GM12878 (cell line): ENCODE measurements at regions not wholly inside any gene's neighbourhood (a gene's known extent, or its start where the extent isn't known, plus 50 kb on each side); places are given as distances from the start of the nearest gene placed in this dataset.

Experiments used
- ATAC-seq: fragments of 200-7000 bp; cut with Tn5 transposase; 3 replicates; pipeline ENCODE4 v1.9.1; 2020; ENCODE audit warnings: mild to moderate bottlenecking, moderate library complexity
- BruUV-seq: library from RNA; stranded (reverse); fragments of 400-500 nt; replicated peaks from 2 replicates; lab custom pipeline; 2021; lab: Mats Ljungman, UMichigan
- CTCF ChIA-PET: fragments of 300-600 bp; sonication (Branson Sonifier 250); formaldehyde crosslinking; extraction: SDS; loops from one replicate; lab custom pipeline; 2021; ENCODE audit warnings: inconsistent platforms; lab: Yijun Ruan, JAX
- POLR2A ChIA-PET: fragments of 350-600 bp; formaldehyde crosslinking; extraction: SDS; loops from one replicate; lab custom pipeline; 2021; ENCODE audit warnings: inconsistent platforms; lab: Charles Lee
- RAD21 ChIA-PET: fragments of 300-600 bp; sonication (Branson Sonifier 250); formaldehyde crosslinking; loops from one replicate; lab custom pipeline; 2023; ENCODE audit warnings: antibody characterized with exemption; ENCODE audit not compliant: unreplicated experiment; lab: Charles Lee
- SMC1A ChIA-PET: fragments of 300-600 bp; sonication (Branson Sonifier 250); formaldehyde crosslinking; loops from one replicate; lab custom pipeline; 2023; ENCODE audit not compliant: unreplicated experiment, uncharacterized antibody; lab: Charles Lee
- DNase-seq: peaks from one replicate; pipeline ENCODE4 v3.0.0-alpha.2; 2011; ENCODE audit warnings: low read depth, low spot score
- FAIRE-seq: peaks from 3 replicates; lab custom pipeline; 2011; peaks lifted over from hg19 to GRCh38; lab: Jason Lieb, UNC
- H2AFZ ChIP-seq: 2 replicates; pipeline ENCODE4 v1.6.0; 2011; ENCODE audit warnings: low read depth, low read length, control low read depth; ENCODE audit not compliant: control insufficient read depth
- H3K27ac ChIP-seq: 2 replicates; pipeline ENCODE4 v1.5.1; 2011; ENCODE audit warnings: control low read depth; ENCODE audit not compliant: control insufficient read depth, insufficient read depth
- H3K27me3 ChIP-seq, 2 experiments: replicated peaks in 1 of 2; 2 replicates each; pipeline versions ENCODE4 v1.6.0 to v1.6.1; 2011; ENCODE audit warnings: low read length in 1 of 2; ENCODE audit not compliant: control insufficient read depth in 2 of 2, insufficient read depth in 2 of 2
- H3K36me3 ChIP-seq, 2 experiments: 2 replicates each; pipeline ENCODE4 v1.5.1; 2011; ENCODE audit warnings: low read length in 1 of 2; ENCODE audit not compliant: control insufficient read depth in 2 of 2, insufficient read depth in 2 of 2
- H3K4me1 ChIP-seq: 2 replicates; pipeline ENCODE4 v1.6.1; 2011; ENCODE audit warnings: mild to moderate bottlenecking, low read length, moderate library complexity, mixed read lengths; ENCODE audit not compliant: control insufficient read depth, insufficient read depth
- H3K4me2 ChIP-seq: 2 replicates; pipeline ENCODE4 v1.6.0; 2011; ENCODE audit warnings: control low read depth; ENCODE audit not compliant: control insufficient read depth, insufficient read depth
- H3K4me3 ChIP-seq: fragments of 200-600 bp; sonication (generic); 2 replicates; pipeline ENCODE4 v1.5.1; 2016
- H3K79me2 ChIP-seq: 2 replicates; pipeline ENCODE4 v1.6.0; 2011; ENCODE audit warnings: low read length; ENCODE audit not compliant: control insufficient read depth, insufficient read depth
- H3K9ac ChIP-seq: 2 replicates; pipeline ENCODE4 v1.8.0; 2011; ENCODE audit warnings: low read length, control low read depth, mixed read lengths; ENCODE audit not compliant: control insufficient read depth, insufficient read depth
- H3K9me3 ChIP-seq: replicated peaks from 3 replicates; pipeline ENCODE4 v1.5.1; 2011; ENCODE audit warnings: mild to moderate bottlenecking, low read length; ENCODE audit not compliant: control insufficient read depth, insufficient read depth
- H4K20me1 ChIP-seq: 2 replicates; pipeline ENCODE4 v1.6.0; 2011; ENCODE audit not compliant: control insufficient read depth, insufficient read depth
- CHD2 ChIP-seq: IDR thresholded peaks from 2 replicates; pipeline ENCODE4 v1.6.1; 2011; ENCODE audit warnings: low read depth, low read length, improper control_type of control experiment, borderline replicate concordance
- FOXM1 ChIP-seq: IDR thresholded peaks from 2 replicates; pipeline ENCODE4 v1.6.1; 2012; ENCODE audit warnings: low read depth, mild to moderate bottlenecking, inconsistent platforms, low read length, moderate library complexity
- LARP7 ChIP-seq: fragments of 450-650 bp; IDR thresholded peaks from 2 replicates; pipeline ENCODE4 v1.6.1; 2017; ENCODE audit warnings: mild to moderate bottlenecking
- MEF2A ChIP-seq: IDR thresholded peaks from 2 replicates; pipeline ENCODE4 v1.6.1; 2011; ENCODE audit warnings: low read depth, mild to moderate bottlenecking, low read length, moderate library complexity; ENCODE audit not compliant: insufficient read depth
- NFIC ChIP-seq: IDR thresholded peaks from 2 replicates; pipeline ENCODE4 v1.6.1; 2012; ENCODE audit warnings: low read depth, mild to moderate bottlenecking, inconsistent platforms, low read length, moderate library complexity
- NFXL1 ChIP-seq: fragments of 450-650 bp; IDR thresholded peaks from 2 replicates; pipeline ENCODE4 v1.6.1; 2017; ENCODE audit warnings: antibody characterized with exemption, mild to moderate bottlenecking, borderline replicate concordance
- NKRF ChIP-seq: fragments of 450-650 bp; conservative IDR thresholded peaks from 2 replicates; pipeline ENCODE4 v1.6.1; 2017; ENCODE audit warnings: mild to moderate bottlenecking, moderate library complexity
- PML ChIP-seq: IDR thresholded peaks from 2 replicates; pipeline ENCODE4 v1.6.1; 2012; ENCODE audit warnings: low read length, inconsistent platforms
- RAD51 ChIP-seq: fragments of 450-650 bp; IDR thresholded peaks from 2 replicates; pipeline ENCODE4 v1.6.1; 2016; ENCODE audit warnings: moderate library complexity, mild to moderate bottlenecking, inconsistent platforms
- RBBP5 ChIP-seq: fragments of 200-600 bp; sonication (generic); conservative IDR thresholded peaks from 2 replicates; pipeline ENCODE4 v1.6.1; 2016
- SMAD1 ChIP-seq: fragments of 450-650 bp; IDR thresholded peaks from 2 replicates; pipeline ENCODE4 v1.6.1; 2018; ENCODE audit warnings: mild to moderate bottlenecking, low read depth; ENCODE audit not compliant: partially characterized antibody
- SPI1 ChIP-seq: IDR thresholded peaks from 2 replicates; pipeline ENCODE4 v1.6.1; 2011; ENCODE audit warnings: low read depth, mild to moderate bottlenecking, low read length, moderate library complexity, borderline replicate concordance; ENCODE audit not compliant: insufficient read depth
- SUZ12 ChIP-seq: fragments of 200-600 bp; sonication (generic); IDR thresholded peaks from one replicate; pipeline ENCODE4 v1.6.1; 2018; ENCODE audit warnings: antibody characterized with exemption, mild to moderate bottlenecking; ENCODE audit not compliant: unreplicated experiment
- ZBTB40 ChIP-seq: fragments of 450-650 bp; IDR thresholded peaks from 2 replicates; pipeline ENCODE4 v1.6.1; 2016; ENCODE audit warnings: mild to moderate bottlenecking, moderate library complexity, borderline replicate concordance
- ZNF207 ChIP-seq: fragments of 450-650 bp; IDR thresholded peaks from 2 replicates; pipeline ENCODE4 v1.6.1; 2014; ENCODE audit warnings: antibody characterized with exemption, mild to moderate bottlenecking, borderline replicate concordance
- ZZZ3 ChIP-seq: IDR thresholded peaks from 2 replicates; pipeline ENCODE4 v1.6.1; 2011; ENCODE audit warnings: low read depth; ENCODE audit not compliant: control insufficient read depth, insufficient read length
- WGBS: methylation state at CpG from one replicate; pipeline ENCODE4 v1.1.6; 2016; ENCODE audit warnings: low lambda C conversion rate; ENCODE audit not compliant: insufficient replicate concordance, insufficient coverage; ENCODE audit errors: missing lambda C conversion rate; 5-methylcytosine and 5-hydroxymethylcytosine counted together
- in situ Hi-C: fragments of 300-500 bp; cut with MboI; formaldehyde crosslinking; loops from 9 replicates; pipeline ENCODE4 v1.14.3; 2018; ENCODE audit warnings: mixed read lengths
- intact Hi-C: fragments of 100-400 bp; cut with micrococcal nuclease; formaldehyde crosslinking; loops from one replicate; pipeline ENCODE4 v1.14.2; 2022; ENCODE audit not compliant: unreplicated experiment

- TF ChIP-seq NKRF, result no peak
- no peak for TF ChIP-seq ZZZ3
- no peak for TF ChIP-seq NFXL1
- TF ChIP-seq LARP7, result no peak
- TF ChIP-seq, all 136 proteins: peak for 0
Measured at GRCh38 chr21:16294128-16294527, 564.3 kb downstream of the USP25 start (continued).

DNA sequence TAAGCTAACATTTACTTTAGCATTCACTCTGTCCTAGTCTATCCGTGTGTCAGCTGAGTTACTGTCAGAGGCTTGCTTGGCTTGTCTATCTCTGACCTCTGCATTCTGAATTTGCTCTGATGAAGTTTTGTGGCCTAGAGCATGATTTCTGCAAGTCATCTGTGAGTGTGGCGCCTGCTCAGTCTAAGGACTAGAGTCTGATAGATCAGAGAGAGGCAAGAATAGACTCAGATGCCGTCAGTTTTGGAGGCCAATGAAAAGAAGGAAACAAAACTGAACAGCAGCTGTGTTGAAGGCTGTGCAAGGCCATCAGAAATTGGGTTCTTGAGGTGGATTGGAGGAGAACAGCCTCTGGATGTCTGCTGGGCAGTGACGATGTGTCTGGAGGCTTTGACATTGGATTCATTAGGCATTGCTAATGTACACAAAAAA is 573.1 kb downstream of the USP25 start:
- Histone ChIP-seq H3K27me3 (no peaks in the 10 kb centered on the region), H3K27ac (no peak overlapping the region), H4K20me1 (no peaks in the 10 kb centered on the region), H3K9ac (no peak overlapping the region), H3K79me2 (no peaks in the 10 kb centered on the region), H3K9me3 (no peaks in the 10 kb centered on the region), H3K4me3 (no peak overlapping the region), H3K4me2 (no peak overlapping the region), H2AFZ (no peak overlapping the region), H3K36me3 (no peaks in the 10 kb centered on the region), H3K4me1 (no peaks in the 10 kb centered on the region)
- ATAC-seq (peak; percentile 44), DNase-seq (no peak), FAIRE-seq (no peak)
- in situ Hi-C loops, result no loop called here
- BruUV-seq, result no TSS peak
- WGBS, result 22% methylated on average over 4 of the region's 4 CpGs
- ChIA-PET POLR2A (no interaction called here), SMC1A (no interaction called here), CTCF (no interaction called here), RAD21 (no interaction called here)
- intact Hi-C loops, result no loop called here
- TF ChIP-seq ZNF207 (no peak), SMAD1 (no peak), MEF2A (no peak), NFIC (no peak), RBBP5 (no peak), SUZ12 (no peak), ZBTB40 (no peak), RAD51 (no peak), CHD2 (no peak), PML (no peak), SPI1 (no peak), FOXM1 (no peak)
